ENCODE measurements at regions not wholly inside any gene's neighbourhood (a gene's known extent, or its start where the extent isn't known, plus 50 kb on each side); places are given as distances from the start of the nearest gene placed in this dataset.

- H3K4me3 ChIP-seq = no peak overlapping the region
- H3K27me3 ChIP-seq = no peaks in the 10 kb centered on the region
- H3K9me3 ChIP-seq = no peaks in the 10 kb centered on the region
- H3K36me3 ChIP-seq = no peaks in the 10 kb centered on the region
- H3K4me1 ChIP-seq = peaks cover 0 to 23% (median 10%) of the 10 kb centered on the region in 9 donors
- intact Hi-C loops (cut with DNase I) = no loop called here
- no peak for ATAC-seq
- 71 to 78% methylated on average over 7 of the region's 7 CpGs for WGBS, 2 donors
- no peak overlapping the region for H3K27ac ChIP-seq
- no peak for DNase-seq
- TF ChIP-seq CTCF (IDR thresholded peaks at IDR 0.05) = no peak
Measured at GRCh38 chr17:77613218-77613617, 345.3 kb upstream of the TNRC6C start.

GRCh38 chr17:77613627-77614026, 344.9 kb upstream of the TNRC6C start:
- intact Hi-C loops (cut with DNase I) = no loop called here
- Histone ChIP-seq H3K36me3 (no peaks in the 10 kb centered on the region), H3K4me1 (peaks cover 0 to 23% (median 10%) of the 10 kb centered on the region in 9 donors), H3K9me3 (no peaks in the 10 kb centered on the region), H3K27ac (no peak overlapping the region), H3K27me3 (no peaks in the 10 kb centered on the region), H3K4me3 (no peak overlapping the region)
- DNase-seq (no peak), ATAC-seq (no peak)
- no peak for TF ChIP-seq CTCF (IDR thresholded peaks at IDR 0.05)
- 87 to 89% methylated on average over 8 of the region's 8 CpGs for WGBS, 2 donors

- no peaks in the 10 kb centered on the region for H3K36me3 ChIP-seq
- H3K4me1 ChIP-seq = peaks cover 0 to 20% (median 7%) of the 10 kb centered on the region in 9 donors
- ATAC-seq (no peak), DNase-seq (no peak)
- H3K4me3 ChIP-seq = no peak overlapping the region
- TF ChIP-seq CTCF (IDR thresholded peaks at IDR 0.05) = no peak
- H3K9me3 ChIP-seq = no peaks in the 10 kb centered on the region
- no peaks in the 10 kb centered on the region for H3K27me3 ChIP-seq
- H3K27ac ChIP-seq = no peak overlapping the region
- intact Hi-C loops (cut with DNase I) = no loop called here
- WGBS, 2 donors = 29 to 33% methylated on average over 4 of the region's 4 CpGs
Measured at GRCh38 chr17:77615703-77616253, 342.7 kb upstream of the TNRC6C start.

GRCh38 chr17:77616254-77616731, 342.2 kb upstream of the TNRC6C start:
- no peaks in the 10 kb centered on the region for H3K36me3 ChIP-seq
- intact Hi-C loops (cut with DNase I) = no loop called here
- ATAC-seq (no peak), DNase-seq (no peak)
- peaks cover 0 to 14% (median 5%) of the 10 kb centered on the region in 9 donors for H3K4me1 ChIP-seq
- no peak overlapping the region for H3K4me3 ChIP-seq
- WGBS, 2 donors = 30% methylated on average over 3 of the region's 3 CpGs
- no peak overlapping the region for H3K27ac ChIP-seq
- no peaks in the 10 kb centered on the region for H3K27me3 ChIP-seq
- no peaks in the 10 kb centered on the region for H3K9me3 ChIP-seq
- no peak for TF ChIP-seq CTCF (IDR thresholded peaks at IDR 0.05)
